Mesendoderm (in vitro differentiated cells): ENCODE measurements at regions not wholly inside any gene's neighbourhood (a gene's known extent, or its start where the extent isn't known, plus 50 kb on each side); places are given as distances from the start of the nearest gene placed in this dataset.

Experiments used
- DNase-seq: peaks from one replicate; pipeline ENCODE4 v3.0.0; 2013
- H2AK5ac ChIP-seq: 2 replicates; pipeline ENCODE4 v1.6.1; 2013; ENCODE audit warnings: low read length, inconsistent platforms
- H2BK120ac ChIP-seq: 2 replicates; pipeline ENCODE4 v1.6.1; 2013; ENCODE audit warnings: low read depth, mild to moderate bottlenecking, low read length, moderate library complexity, mixed read lengths
- H2BK15ac ChIP-seq: replicated peaks from 2 replicates; pipeline ENCODE4 v1.6.1; 2013; ENCODE audit warnings: low read depth, mild to moderate bottlenecking, moderate library complexity
- H2BK5ac ChIP-seq: 2 replicates; pipeline ENCODE4 v1.6.1; 2013; ENCODE audit warnings: low read length, inconsistent platforms
- H3K18ac ChIP-seq: 2 replicates; pipeline ENCODE4 v1.6.1; 2013; ENCODE audit warnings: mild to moderate bottlenecking, low read length, mixed read lengths
- H3K23ac ChIP-seq: one replicate; pipeline ENCODE4 v1.6.1; 2013; ENCODE audit warnings: low read length
- H3K27ac ChIP-seq: 2 replicates; pipeline ENCODE4 v1.5.1; 2013; ENCODE audit warnings: low read depth, mild to moderate bottlenecking, inconsistent platforms, low read length, moderate library complexity
- H3K27me3 ChIP-seq: 2 replicates; pipeline ENCODE4 v1.6.1; 2013; ENCODE audit warnings: low read length, control low read depth, mild to moderate bottlenecking, inconsistent platforms; ENCODE audit not compliant: insufficient read depth, poor library complexity
- H3K36me3 ChIP-seq: 2 replicates; pipeline ENCODE4 v1.6.1; 2013; ENCODE audit warnings: low read length, inconsistent platforms; ENCODE audit not compliant: control insufficient read depth, insufficient read depth
- H3K4ac ChIP-seq: one replicate; pipeline ENCODE4 v1.6.1; 2013; ENCODE audit warnings: low read depth, mild to moderate bottlenecking, low read length, moderate library complexity
- H3K4me1 ChIP-seq: 2 replicates; pipeline ENCODE4 v1.6.1; 2013; ENCODE audit warnings: low read depth, low read length, inconsistent platforms; ENCODE audit not compliant: control insufficient read depth
- H3K4me2 ChIP-seq: 2 replicates; pipeline ENCODE4 v1.6.1; 2013; ENCODE audit warnings: low read length
- H3K4me3 ChIP-seq: 2 replicates; pipeline ENCODE4 v1.5.1; 2013; ENCODE audit warnings: mild to moderate bottlenecking, low read length
- H3K56ac ChIP-seq: one replicate; pipeline ENCODE4 v1.6.1; 2013; ENCODE audit warnings: low read length
- H3K79me1 ChIP-seq: 2 replicates; pipeline ENCODE4 v1.6.1; 2013; ENCODE audit warnings: low read length, inconsistent platforms
- H3K79me2 ChIP-seq: 2 replicates; pipeline ENCODE4 v1.6.1; 2013; ENCODE audit warnings: mild to moderate bottlenecking, low read length; ENCODE audit not compliant: control insufficient read depth, insufficient read depth
- H3K9ac ChIP-seq: 2 replicates; pipeline ENCODE4 v1.6.1; 2013; ENCODE audit warnings: low read length, inconsistent platforms
- H4K5ac ChIP-seq: one replicate; pipeline ENCODE4 v1.6.1; 2013; ENCODE audit warnings: low read length
- H4K8ac ChIP-seq: one replicate; pipeline ENCODE4 v1.6.1; 2013; ENCODE audit warnings: low read depth, mild to moderate bottlenecking, control low read depth, low read length, moderate library complexity
- WGBS: extraction: QIAGEN DNeasy Blood & Tissue Kit; methylation state at CpG from one replicate; pipeline ENCODE4 v1.1.7; 2013; ENCODE audit warnings: low lambda C conversion rate, missing lambda C conversion rate; ENCODE audit not compliant: insufficient coverage; ENCODE audit errors: extremely low coverage; 5-methylcytosine and 5-hydroxymethylcytosine counted together

DNA sequence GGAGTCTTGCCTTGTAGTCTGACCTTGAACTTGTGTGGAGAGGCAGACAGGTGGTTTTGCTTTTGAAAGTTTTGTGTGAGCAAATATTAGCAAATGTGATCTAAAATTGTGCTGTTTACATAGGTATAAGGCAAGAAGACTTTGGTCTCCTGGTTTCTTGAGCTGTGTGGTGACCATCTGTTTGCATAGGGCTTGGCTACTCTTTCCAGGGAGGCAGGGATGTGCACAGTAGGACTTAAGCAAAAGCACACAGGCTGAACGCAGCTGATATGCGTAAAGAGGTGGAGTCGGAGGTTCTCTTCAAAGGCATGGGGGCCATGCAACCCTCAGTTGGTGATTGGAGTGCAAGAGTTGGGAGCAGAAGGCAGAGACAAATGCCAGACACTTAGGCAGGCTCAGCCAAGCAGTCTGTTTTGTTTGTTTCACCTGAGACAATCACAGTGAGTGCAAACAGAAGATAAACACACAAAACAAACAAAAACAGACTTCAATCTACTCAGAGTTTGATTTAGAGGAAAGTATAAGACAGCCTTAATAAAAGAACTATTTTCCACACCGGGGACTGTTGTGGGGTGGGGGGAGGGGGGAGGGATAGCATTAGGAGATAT, 744.2 kb downstream of the MTRR start:
- no CpG with 5 or more reads among the region's 4 CpGs for WGBS
- H3K56ac ChIP-seq = no peak overlapping the region
- no peak for DNase-seq
- no peaks in the 10 kb centered on the region for H3K27me3 ChIP-seq
- no peak overlapping the region for H3K18ac ChIP-seq
- H2BK120ac ChIP-seq = no peak overlapping the region
- H3K27ac ChIP-seq = no peak overlapping the region
- no peak overlapping the region for H4K5ac ChIP-seq
- no peaks in the 10 kb centered on the region for H3K79me1 ChIP-seq
- H3K4me2 ChIP-seq = no peak overlapping the region
- no peak overlapping the region for H3K9ac ChIP-seq
- no peak overlapping the region for H3K4ac ChIP-seq
- H2BK15ac ChIP-seq = no peak overlapping the region
- no peak overlapping the region for H2AK5ac ChIP-seq
- no peaks in the 10 kb centered on the region for H3K4me1 ChIP-seq
- no peaks in the 10 kb centered on the region for H3K36me3 ChIP-seq
- no peak overlapping the region for H4K8ac ChIP-seq
- H3K23ac ChIP-seq = no peak overlapping the region
- no peak overlapping the region for H3K4me3 ChIP-seq
- H2BK5ac ChIP-seq = no peak overlapping the region
- no peaks in the 10 kb centered on the region for H3K79me2 ChIP-seq

GRCh38 chr5:8615142-8615858, 746.4 kb downstream of the MTRR start:
- Histone ChIP-seq H3K56ac (no peak overlapping the region), H3K9ac (no peak overlapping the region), H3K79me2 (no peaks in the 10 kb centered on the region), H3K27ac (no peak overlapping the region), H2BK15ac (no peak overlapping the region), H3K4me2 (no peak overlapping the region), H4K5ac (no peak overlapping the region), H3K79me1 (no peaks in the 10 kb centered on the region), H3K23ac (no peak overlapping the region), H3K4me1 (no peaks in the 10 kb centered on the region), H2BK5ac (no peak overlapping the region), H3K27me3 (no peaks in the 10 kb centered on the region), H2AK5ac (no peak overlapping the region), H3K4me3 (no peak overlapping the region), H3K4ac (no peak overlapping the region), H3K18ac (no peak overlapping the region), H4K8ac (no peak overlapping the region), H2BK120ac (no peak overlapping the region), H3K36me3 (no peaks in the 10 kb centered on the region)
- 100% methylated on average over 2 of the region's 7 CpGs for WGBS
- DNase-seq = no peak

DNA sequence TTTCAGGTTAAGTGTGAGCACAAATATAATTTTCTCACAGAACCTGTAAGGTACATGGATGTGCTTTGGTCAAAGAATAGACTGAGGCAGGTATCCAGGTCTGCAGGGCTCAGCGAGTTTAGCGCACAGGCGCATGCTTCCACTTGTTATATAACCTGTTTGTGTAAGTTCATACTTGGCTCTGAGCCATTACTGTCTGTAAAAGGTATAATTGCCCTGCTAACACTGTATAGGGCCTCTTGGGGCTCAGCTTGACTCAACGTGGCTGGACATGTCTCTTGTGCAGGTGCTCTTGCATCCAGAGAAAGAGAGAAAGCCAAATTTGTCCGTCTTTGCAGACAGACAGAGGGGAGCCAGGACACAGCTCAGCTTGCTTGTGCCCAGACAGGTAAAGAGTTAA, 759.6 kb downstream of the MTRR start:
- H3K4me2 ChIP-seq = no peak overlapping the region
- H3K18ac ChIP-seq = no peak overlapping the region
- H3K79me2 ChIP-seq = no peaks in the 10 kb centered on the region
- no peaks in the 10 kb centered on the region for H3K36me3 ChIP-seq
- no peak overlapping the region for H3K4me3 ChIP-seq
- H3K27me3 ChIP-seq = no peaks in the 10 kb centered on the region
- H2BK120ac ChIP-seq = no peak overlapping the region
- H4K8ac ChIP-seq = no peak overlapping the region
- H2BK15ac ChIP-seq = no peak overlapping the region
- H3K23ac ChIP-seq = no peak overlapping the region
- H2BK5ac ChIP-seq = no peak overlapping the region
- H3K9ac ChIP-seq = no peak overlapping the region
- H3K4me1 ChIP-seq = no peaks in the 10 kb centered on the region
- no peaks in the 10 kb centered on the region for H3K79me1 ChIP-seq
- DNase-seq = no peak
- no peak overlapping the region for H3K4ac ChIP-seq
- WGBS = no CpG with 5 or more reads among the region's 5 CpGs
- no peak overlapping the region for H2AK5ac ChIP-seq
- no peak overlapping the region for H4K5ac ChIP-seq
- H3K56ac ChIP-seq = no peak overlapping the region
- no peak overlapping the region for H3K27ac ChIP-seq

- Histone ChIP-seq H3K79me2 (no peaks in the 10 kb centered on the region), H3K4ac (no peak overlapping the region), H3K4me3 (no peak overlapping the region), H4K8ac (no peak overlapping the region), H3K23ac (no peak overlapping the region), H2BK15ac (no peak overlapping the region), H3K27me3 (no peaks in the 10 kb centered on the region), H2BK120ac (no peak overlapping the region), H3K9ac (no peak overlapping the region), H2BK5ac (no peak overlapping the region), H3K4me2 (no peak overlapping the region), H3K56ac (no peak overlapping the region), H3K27ac (peak overlapping the region; percentile 23), H3K4me1 (no peaks in the 10 kb centered on the region), H4K5ac (no peak overlapping the region), H2AK5ac (no peak overlapping the region), H3K36me3 (no peaks in the 10 kb centered on the region), H3K79me1 (no peaks in the 10 kb centered on the region), H3K18ac (no peak overlapping the region)
- no CpG with 5 or more reads among the region's 2 CpGs for WGBS
- DNase-seq = no peak
Observed at GRCh38 chr5:8633259-8633658, 764.3 kb downstream of the MTRR start.

GRCh38 chr5:8633696-8634095, 764.7 kb downstream of the MTRR start:
- Histone ChIP-seq H2BK120ac (no peak overlapping the region), H4K8ac (no peak overlapping the region), H3K9ac (no peak overlapping the region), H3K36me3 (no peaks in the 10 kb centered on the region), H3K27me3 (no peaks in the 10 kb centered on the region), H3K27ac (peak overlapping the region; percentile 23), H3K56ac (no peak overlapping the region), H3K4me3 (no peak overlapping the region), H3K4me1 (no peaks in the 10 kb centered on the region), H3K23ac (no peak overlapping the region), H3K18ac (no peak overlapping the region), H2AK5ac (no peak overlapping the region), H4K5ac (no peak overlapping the region), H2BK15ac (no peak overlapping the region), H3K4ac (no peak overlapping the region), H2BK5ac (no peak overlapping the region), H3K79me2 (no peaks in the 10 kb centered on the region), H3K79me1 (no peaks in the 10 kb centered on the region), H3K4me2 (no peak overlapping the region)
- DNase-seq = peak; percentile 8
- WGBS = no CpG with 5 or more reads among the region's 2 CpGs

- no peak overlapping the region for H3K27ac ChIP-seq
- H2BK15ac ChIP-seq = no peak overlapping the region
- no peak overlapping the region for H3K4me3 ChIP-seq
- H3K79me2 ChIP-seq = no peaks in the 10 kb centered on the region
- no peak overlapping the region for H2AK5ac ChIP-seq
- H3K27me3 ChIP-seq = no peaks in the 10 kb centered on the region
- H3K18ac ChIP-seq = no peak overlapping the region
- no CpG with 5 or more reads among the region's 2 CpGs for WGBS
- no peak overlapping the region for H3K56ac ChIP-seq
- H4K5ac ChIP-seq = no peak overlapping the region
- H2BK5ac ChIP-seq = no peak overlapping the region
- no peaks in the 10 kb centered on the region for H3K4me1 ChIP-seq
- H3K36me3 ChIP-seq = no peaks in the 10 kb centered on the region
- H3K4ac ChIP-seq = no peak overlapping the region
- peak; percentile 70 for DNase-seq
- no peak overlapping the region for H4K8ac ChIP-seq
- no peaks in the 10 kb centered on the region for H3K79me1 ChIP-seq
- no peak overlapping the region for H3K9ac ChIP-seq
- no peak overlapping the region for H3K4me2 ChIP-seq
- H2BK120ac ChIP-seq = no peak overlapping the region
- H3K23ac ChIP-seq = no peak overlapping the region
Observed at GRCh38 chr5:8634219-8634618, 765.3 kb downstream of the MTRR start.
